HG03521 (cell line): ENCODE measurements at regions not wholly inside any gene's neighbourhood (a gene's known extent, or its start where the extent isn't known, plus 50 kb on each side); places are given as distances from the start of the nearest gene placed in this dataset.
"Not testable (repeated sequence)": the region's sequence is repeated elsewhere in the genome, so short reads cannot be mapped to it uniquely, and the experiment has no call there.

Source experiments
- ATAC-seq: cut with Tn5 transposase; IDR thresholded peaks from one replicate; pipeline ENCODE4 v1.9.1; 2021; ENCODE audit warnings: mild to moderate bottlenecking, moderate library complexity; ENCODE audit not compliant: unreplicated experiment

DNA sequence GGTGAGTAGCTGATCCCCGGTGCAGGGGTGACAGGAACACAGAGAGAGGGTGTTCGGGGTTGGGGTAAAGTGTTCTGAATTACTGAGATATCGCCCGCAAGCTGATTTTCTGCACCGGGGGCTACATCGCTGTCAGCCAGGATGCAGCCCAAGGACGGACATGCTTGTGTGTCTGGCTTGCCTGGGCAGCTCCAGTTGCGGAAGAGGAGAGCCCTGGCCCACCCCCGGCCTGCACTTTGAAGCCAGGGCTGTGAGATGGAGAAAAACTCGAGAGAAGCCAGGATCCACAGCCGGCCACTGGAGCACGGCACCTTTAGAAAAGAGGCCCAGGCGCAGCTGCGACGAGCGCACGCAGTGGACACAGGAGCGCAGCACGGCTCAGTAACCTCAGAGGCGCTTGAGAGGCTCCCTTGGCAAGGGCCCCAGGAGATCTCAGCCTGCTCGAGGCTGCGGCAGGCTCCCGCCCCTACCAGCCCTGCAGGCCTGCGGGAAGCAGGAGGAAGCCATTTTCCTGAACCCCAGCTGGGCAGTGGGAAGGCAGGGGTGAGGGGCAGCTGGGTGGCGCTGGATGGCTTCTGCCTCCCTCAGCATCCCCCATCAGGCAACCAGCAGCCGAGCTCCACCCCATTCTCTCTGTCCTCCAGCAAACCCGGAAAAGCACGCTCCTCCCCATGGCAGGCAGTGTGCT lies 59.2 kb downstream of the C9orf50 start:
- no peak for ATAC-seq

DNA sequence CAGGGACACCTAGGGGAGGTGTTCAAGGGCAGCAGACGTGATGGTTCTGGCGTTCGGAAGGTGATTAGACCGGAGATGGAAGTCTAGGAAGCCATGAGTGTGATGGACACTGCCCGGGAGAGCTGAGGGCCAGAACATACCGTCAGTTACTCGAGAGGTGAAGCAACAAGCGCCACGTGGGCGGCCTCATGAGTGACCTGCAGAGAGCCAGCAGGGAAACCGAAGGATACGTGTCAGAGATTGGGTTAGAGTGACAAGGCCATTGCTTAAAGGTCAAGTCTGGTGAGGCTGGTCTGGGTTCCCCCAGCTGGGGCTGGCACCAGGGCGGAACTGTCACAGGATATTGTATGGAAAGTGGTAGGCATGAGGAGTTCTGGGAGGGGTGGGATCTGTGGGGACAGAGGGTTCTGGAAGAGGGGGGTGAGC lies 60.0 kb downstream of the C9orf50 start:
- ATAC-seq = no peak

GRCh38 chr9:129559506-129559881 lies 61.4 kb downstream of the C9orf50 start:
- no peak for ATAC-seq

DNA sequence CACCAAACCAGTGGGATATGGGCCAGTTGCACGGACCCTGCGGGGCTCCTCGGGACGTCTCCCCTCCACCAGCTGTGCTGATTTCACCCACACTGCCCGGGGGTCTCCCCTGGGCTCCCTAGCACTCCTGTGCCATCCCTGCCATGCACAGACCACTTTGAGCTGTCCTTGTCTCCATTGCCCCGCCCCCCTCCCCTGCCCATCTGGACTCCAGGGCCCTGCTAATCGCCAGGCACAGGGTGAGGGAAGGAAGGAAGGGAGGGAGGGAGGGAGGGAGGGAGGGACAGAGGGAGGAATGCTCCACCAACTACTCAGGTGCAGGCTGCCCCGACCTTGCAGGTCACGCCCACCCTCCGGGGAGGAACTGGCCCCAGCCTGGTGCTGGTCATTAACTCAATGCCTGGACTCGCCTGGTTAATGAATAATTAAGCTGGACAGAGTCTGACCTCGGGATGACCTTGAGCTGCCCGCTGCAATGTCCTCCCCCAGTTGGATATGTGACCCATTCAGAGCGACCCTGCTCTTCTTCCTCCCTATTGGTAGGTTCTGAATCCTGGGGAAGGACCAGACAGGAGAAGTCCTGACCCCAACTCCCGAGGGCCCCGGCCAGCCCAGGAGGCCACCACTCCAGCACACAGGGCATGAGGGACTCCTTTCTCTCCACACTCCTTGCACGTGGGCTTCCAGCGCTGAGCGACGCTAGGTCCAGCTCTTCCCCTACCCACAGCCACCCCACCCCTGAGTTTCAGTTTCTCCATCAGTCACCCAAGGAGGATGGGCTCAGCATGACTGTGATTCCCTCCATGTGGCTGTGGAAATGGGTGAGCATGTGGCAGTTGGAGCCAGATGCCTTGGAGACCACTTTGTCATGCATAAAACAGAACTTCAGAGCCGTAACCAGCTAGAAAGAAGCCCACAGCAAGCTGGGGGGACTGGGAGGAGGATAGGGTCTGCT lies 62.1 kb downstream of the C9orf50 start:
- ATAC-seq = no peak

- ATAC-seq = no peak
Observed at GRCh38 chr9:129558063-129558550, 62.8 kb downstream of the C9orf50 start.

DNA sequence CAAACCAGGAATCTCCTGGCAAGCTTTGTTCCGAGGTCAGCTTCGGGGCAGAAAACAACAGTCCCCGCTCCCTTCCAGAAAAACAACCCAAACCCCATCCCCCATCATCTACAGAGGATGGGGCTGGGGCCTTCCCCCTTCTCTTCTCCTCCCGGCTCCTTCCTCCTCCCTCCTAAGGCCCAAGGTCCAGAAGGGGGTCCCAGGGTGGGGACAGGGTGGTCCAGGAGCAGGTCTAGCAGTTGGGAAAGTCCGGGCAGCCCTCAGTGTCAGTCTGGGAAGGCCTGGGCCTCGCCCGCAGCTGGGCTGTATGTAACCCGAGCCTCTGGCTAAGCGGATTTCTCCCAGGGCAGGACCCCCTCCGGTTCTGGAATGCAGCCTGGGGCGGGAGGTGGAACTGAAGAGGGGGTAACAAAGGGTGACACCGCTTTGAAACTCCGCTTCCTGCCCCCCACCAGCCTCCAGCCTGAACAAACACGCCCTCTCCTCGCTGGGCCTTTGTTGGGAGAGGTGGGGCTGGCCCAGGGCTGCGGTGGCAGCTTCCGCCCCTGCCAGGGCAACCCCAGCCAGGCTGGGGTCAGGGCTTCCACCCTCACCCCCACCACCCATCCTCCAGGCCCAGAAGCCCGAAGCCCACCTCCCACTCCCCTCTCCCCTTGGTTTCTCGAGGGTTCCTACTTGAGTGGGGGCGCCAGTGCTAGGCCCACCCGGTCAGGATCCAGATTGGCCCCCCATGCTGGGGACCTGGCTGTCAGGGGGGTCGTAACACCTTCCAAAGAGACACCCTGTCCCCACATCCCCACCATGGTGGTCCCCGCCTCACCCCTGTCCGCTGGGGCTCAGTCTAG lies 63.5 kb downstream of the C9orf50 start:
- no peak for ATAC-seq

DNA sequence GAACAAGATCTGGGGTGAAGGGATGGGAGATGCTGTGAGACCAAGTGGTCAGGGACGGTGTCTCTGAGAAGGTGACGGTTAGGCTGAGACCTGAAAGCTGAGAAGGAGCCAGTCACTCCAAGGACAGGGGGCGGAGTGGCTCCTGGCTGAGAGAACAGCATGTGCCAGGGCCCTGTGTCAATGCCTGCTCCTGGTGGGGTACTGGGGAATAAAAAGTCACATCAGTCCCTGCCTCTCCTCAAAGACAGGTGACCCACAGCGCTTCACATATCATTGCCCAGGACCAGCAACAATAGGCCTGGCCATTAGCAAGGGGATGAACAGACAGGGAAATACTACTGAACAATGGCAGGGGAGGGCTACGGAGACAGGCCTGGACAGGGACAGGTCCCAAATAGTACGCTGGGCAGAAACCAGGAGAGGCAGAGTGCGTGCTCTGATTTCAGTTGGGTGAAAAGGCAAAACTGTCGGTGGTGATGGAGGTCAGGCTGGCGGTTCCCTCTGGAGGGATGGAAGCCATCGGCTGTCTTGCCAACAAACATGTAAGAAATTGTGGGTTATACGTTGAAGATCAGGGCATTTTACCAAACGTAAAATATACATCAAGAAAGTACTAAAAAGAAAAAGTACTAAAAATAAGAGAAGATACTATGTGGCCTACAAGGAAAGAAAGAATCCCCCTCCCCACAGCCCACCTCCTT lies 64.3 kb downstream of the C9orf50 start:
- ATAC-seq = no peak

GRCh38 chr9:129555512-129556215 lies 65.2 kb downstream of the C9orf50 start:
- no peak for ATAC-seq

- no peak for ATAC-seq
Observed at GRCh38 chr9:129554649-129555048, 66.3 kb downstream of the C9orf50 start.

DNA sequence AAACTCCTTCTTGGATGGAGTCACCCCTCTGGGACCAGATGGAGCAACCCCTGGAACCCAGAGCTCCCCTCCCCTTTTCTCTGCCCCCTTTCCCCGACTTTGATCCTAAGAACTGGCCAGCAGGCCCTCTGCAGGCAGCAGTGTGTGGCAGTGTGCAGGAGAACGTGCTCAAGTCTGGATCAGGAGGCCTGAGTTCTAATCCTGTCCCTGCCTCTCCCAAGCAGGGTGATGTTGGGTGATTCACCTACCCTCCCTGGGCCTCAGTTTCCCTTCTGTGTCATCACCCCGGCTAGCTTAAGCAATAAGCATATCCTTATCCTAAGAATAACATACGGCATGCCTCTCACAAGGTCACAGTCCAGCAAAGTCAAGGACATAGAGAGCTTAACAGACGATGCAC lies 67.6 kb downstream of the C9orf50 start:
- no peak for ATAC-seq

DNA sequence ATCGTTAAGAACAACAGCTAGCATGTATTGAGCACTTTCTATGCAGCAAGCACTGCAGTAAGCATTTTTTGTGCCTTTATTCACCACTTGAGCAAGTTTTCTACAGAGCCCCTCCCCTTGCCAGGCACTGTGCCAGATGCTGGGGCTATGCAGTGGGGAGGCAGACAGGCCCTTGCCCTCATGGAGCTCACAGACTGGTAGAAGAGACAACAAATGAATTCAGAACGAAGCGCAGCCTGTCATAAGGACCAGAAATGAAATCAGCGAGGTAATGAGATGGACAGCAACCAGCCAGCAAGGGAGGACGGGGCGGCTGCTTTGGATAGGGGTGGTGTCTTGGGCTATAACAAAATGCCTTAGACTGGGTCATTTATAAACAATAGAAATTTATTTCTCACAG lies 68.8 kb downstream of the C9orf50 start:
- ATAC-seq = no peak

DNA sequence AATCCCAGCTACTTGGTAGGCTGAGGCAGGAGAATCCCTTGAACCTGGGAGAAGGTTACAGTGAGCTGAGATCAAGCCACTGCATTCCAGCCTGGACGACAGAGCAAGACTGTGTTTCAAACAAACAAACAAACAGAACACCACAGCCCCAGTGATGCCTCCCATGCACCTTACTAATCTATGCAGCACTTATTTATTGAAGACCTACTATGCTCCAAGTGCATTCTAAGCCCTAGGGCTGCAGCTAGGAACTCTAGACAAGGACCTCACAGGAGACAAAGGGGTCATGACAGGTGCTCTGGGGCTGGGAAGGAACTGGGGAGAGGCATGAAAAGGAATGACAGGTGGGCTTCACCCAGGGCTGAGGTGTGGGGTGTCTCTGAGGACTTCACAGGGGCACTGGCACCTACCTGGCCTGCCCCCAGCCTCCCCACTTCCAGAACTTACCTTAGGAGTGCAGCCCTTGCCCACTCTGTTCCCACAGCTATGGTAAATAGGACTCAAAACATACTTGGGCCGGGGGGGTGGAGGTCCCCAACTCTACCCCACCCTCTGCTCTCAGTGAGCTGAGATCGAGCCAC lies 69.4 kb downstream of the C9orf50 start:
- no peak for ATAC-seq

DNA sequence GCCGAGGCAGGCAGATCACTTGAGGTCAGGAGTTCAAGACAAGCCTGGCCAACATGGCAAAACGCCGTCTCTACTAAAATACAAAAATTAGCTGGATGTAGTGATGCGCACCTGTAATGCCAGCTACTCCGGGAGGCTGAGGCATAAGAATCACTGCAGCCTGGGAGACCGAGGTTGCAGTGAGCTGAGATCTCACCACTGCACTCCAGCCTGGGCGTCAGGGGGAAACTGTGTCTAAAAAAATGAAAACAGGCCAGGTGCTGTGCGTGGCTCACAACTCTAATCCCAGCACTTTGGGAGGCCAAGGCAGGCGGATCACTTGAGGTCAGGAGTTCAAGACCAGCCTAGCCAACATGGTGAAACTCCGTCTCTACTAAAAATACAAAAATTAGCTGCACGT lies 69.9 kb downstream of the C9orf50 start:
- not testable (repeated sequence) for ATAC-seq

DNA sequence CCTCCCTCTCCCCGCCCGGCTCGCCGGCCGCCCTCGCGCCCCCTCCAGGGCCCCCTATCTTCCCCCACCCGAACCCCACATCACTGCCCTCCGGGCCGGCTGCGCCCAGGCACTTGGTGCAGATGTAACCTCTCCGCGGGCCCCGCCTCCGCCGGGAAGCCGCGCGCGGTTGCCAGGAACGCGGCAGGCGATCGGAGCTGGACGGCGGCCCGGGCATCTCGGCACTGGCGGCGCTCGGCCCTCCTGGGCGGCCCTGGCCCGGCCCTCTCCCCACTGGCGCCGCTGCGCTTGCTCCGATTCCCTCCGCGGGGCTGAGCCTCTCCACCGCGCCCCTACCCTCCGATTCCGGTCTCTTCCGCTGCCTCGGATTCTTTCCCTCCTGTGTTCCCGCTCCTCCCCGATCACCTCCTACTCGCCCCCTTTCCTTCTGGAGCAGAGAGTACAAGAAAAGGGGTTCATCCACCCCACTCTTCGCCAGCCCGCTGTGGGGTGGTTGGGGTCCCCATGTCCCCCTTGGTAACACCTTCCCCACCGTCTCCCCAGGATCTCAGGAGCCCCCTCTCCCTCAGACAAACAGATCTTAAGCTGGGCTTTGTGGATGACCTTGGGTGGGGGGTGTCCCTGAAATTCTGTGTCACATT lies 70.6 kb downstream of the C9orf50 start:
- ATAC-seq = no peak

GRCh38 chr9:129549684-129550083 lies 71.2 kb downstream of the C9orf50 start:
- ATAC-seq = no peak

DNA sequence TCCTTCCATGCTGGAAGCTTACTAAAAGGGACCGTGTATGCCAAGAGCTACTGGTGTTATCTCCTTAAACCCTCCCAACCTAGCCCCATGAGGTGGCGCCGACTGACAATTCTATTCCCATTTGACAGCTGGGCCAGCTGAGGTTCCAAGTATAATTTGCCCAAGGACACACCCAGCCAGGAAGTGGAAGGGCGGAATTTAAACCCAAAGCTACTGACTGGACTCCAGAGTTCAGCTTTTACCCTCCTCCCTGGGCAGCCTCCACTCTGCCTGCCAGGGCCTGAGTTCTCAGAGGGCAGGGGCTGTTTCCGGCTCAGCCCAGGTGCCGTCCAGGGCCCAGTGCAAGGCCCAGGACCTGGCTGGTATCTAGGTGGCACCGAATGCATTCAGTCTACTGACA lies 71.8 kb downstream of the C9orf50 start:
- ATAC-seq = no peak

DNA sequence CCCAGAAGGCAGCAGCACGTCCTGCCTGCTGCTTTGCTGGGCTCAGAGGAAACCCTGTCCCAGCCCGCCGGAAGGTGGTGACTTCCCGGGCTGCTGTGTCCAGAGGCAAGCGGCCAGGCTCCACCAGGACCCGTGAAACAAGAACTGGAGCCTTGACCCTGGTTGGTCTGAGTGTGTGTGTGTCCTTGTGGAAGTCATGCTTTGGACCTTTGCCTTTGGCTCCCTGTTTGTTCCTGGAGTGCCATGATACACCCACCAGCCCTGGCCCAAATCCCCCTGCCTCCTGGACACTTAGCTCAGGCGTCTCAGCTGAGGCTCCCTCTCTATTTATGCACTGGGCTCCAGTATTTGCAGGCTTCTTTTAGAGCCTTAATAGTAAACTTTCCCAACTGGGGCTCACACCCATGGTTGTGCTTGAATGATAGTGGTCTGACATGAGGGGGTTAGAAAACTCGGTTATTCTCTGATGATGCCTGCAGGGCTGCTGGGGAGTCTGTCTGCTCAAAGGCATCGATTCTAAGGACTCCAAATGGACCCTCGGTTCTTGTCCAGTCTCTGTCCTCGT lies 72.2 kb downstream of the C9orf50 start:
- ATAC-seq = no peak

DNA sequence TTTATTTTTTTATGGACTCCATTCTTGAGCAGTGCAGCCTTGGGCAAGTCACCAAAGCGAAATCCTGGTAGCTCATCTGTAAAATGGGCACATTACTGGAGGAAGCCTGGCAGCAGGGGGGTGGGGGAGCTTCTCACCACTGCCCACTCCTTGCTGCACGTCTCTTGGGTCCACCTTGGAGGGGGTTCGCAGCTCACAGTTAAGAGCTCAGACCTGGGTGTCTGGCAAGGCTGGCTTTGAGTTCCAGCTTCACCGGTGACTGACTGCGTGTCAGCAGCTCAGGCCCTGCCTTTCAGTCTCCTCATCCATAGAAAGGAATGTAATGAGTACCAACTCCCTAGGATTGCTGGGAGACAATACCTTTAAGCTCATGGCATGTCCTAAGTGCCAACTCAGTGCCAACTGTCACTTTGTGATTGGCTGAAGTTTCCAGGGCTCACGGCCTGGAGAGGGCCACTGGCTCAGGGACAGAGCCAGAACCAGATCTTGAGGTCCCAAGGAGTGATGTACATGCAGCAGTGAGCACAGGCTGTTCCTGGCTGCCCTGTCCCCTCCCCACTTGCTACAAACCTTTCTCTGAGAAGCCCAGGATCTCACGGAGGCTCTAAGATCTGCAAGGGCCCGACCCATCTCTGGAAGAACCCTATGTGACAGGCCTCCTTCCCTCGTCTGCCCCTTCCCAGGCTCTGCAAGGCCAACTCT lies 72.9 kb downstream of the C9orf50 start:
- no peak for ATAC-seq
